HG03060 (cell line): ENCODE measurements at regions not wholly inside any gene's neighbourhood (a gene's known extent, or its start where the extent isn't known, plus 50 kb on each side); places are given as distances from the start of the nearest gene placed in this dataset.

Experiments
- ATAC-seq: cut with Tn5 transposase; IDR thresholded peaks from one replicate; pipeline ENCODE4 v1.9.1; 2021; ENCODE audit warnings: low read depth, moderate number of reproducible peaks; ENCODE audit not compliant: unreplicated experiment

- no peak for ATAC-seq
These were observed 52.0 kb upstream of the GRAMD1B start for GRCh38 chr11:123378096-123378495.

GRCh38 chr11:123377355-123377754, 52.7 kb upstream of the GRAMD1B start:
- no peak for ATAC-seq

GRCh38 chr11:123375832-123376231, 54.2 kb upstream of the GRAMD1B start:
- ATAC-seq: no peak

GRCh38 chr11:123374622-123374968, 55.5 kb upstream of the GRAMD1B start:
- ATAC-seq: no peak

- ATAC-seq: no peak
These were observed 56.1 kb upstream of the GRAMD1B start for GRCh38 chr11:123373754-123374621.

- ATAC-seq: no peak
These were observed 58.4 kb upstream of the GRAMD1B start for GRCh38 chr11:123371506-123372297.

GRCh38 chr11:123366924-123367323, 63.1 kb upstream of the GRAMD1B start:
- no peak for ATAC-seq

GRCh38 chr11:123365955-123366354, 64.1 kb upstream of the GRAMD1B start:
- ATAC-seq: no peak

GRCh38 chr11:123364080-123364479, 66.0 kb upstream of the GRAMD1B start:
- no peak for ATAC-seq

- ATAC-seq: no peak
These were observed 66.5 kb upstream of the GRAMD1B start for GRCh38 chr11:123363556-123363955.

- no peak for ATAC-seq
These were observed 67.1 kb upstream of the GRAMD1B start for GRCh38 chr11:123362941-123363340.

- ATAC-seq: no peak
These were observed 67.9 kb upstream of the GRAMD1B start for GRCh38 chr11:123362186-123362585.

GRCh38 chr11:123361110-123361509, 69.0 kb upstream of the GRAMD1B start:
- no peak for ATAC-seq

GRCh38 chr11:123360267-123360936, 69.7 kb upstream of the GRAMD1B start:
- ATAC-seq: no peak

- ATAC-seq: no peak
These were observed 71.9 kb upstream of the GRAMD1B start for GRCh38 chr11:123357990-123358827.

- no peak for ATAC-seq
These were observed 72.6 kb upstream of the GRAMD1B start for GRCh38 chr11:123357353-123357989.

GRCh38 chr11:123356539-123356938, 73.5 kb upstream of the GRAMD1B start:
- ATAC-seq: no peak

- ATAC-seq: no peak
These were observed 75.6 kb upstream of the GRAMD1B start for GRCh38 chr11:123354371-123354975.

GRCh38 chr11:123351375-123351774, 78.7 kb upstream of the GRAMD1B start:
- ATAC-seq: no peak
